ENCODE measurements at regions not wholly inside any gene's neighbourhood (a gene's known extent, or its start where the extent isn't known, plus 50 kb on each side); places are given as distances from the start of the nearest gene placed in this dataset.

- no peak for DNase-seq (ENCODE audit: low read depth)
Measured at GRCh38 chr4:12852338-12853307, 631.5 kb downstream of the RAB28 start.

- DNase-seq (ENCODE audit: low read depth) = no peak
Measured at GRCh38 chr4:12846368-12846767, 637.8 kb downstream of the RAB28 start.

GRCh38 chr4:12844141-12844540 is 640.0 kb downstream of the RAB28 start:
- no peak for DNase-seq (ENCODE audit: low read depth)

- DNase-seq (ENCODE audit: low read depth) = no peak
Measured at GRCh38 chr4:12827966-12828365, 656.2 kb downstream of the RAB28 start.

GRCh38 chr4:12791536-12791935 is 692.6 kb downstream of the RAB28 start:
- DNase-seq (ENCODE audit: low read depth) = no peak

GRCh38 chr4:12787261-12787660 is 696.9 kb downstream of the RAB28 start:
- no peak for DNase-seq (ENCODE audit: low read depth)

- no peak for DNase-seq (ENCODE audit: low read depth)
Measured at GRCh38 chr4:12778706-12779105, 705.4 kb downstream of the RAB28 start.

GRCh38 chr4:12778191-12778590 is 705.9 kb downstream of the RAB28 start:
- no peak for DNase-seq (ENCODE audit: low read depth)

GRCh38 chr4:12770351-12770750 is 713.8 kb downstream of the RAB28 start:
- DNase-seq (ENCODE audit: low read depth) = no peak

GRCh38 chr4:12761694-12762093 is 722.4 kb downstream of the RAB28 start:
- DNase-seq (ENCODE audit: low read depth) = no peak

GRCh38 chr4:12747154-12747553 is 737.0 kb downstream of the RAB28 start:
- no peak for DNase-seq (ENCODE audit: low read depth)

- DNase-seq (ENCODE audit: low read depth) = no peak
Measured at GRCh38 chr4:12746221-12746620, 737.9 kb downstream of the RAB28 start.

GRCh38 chr4:12734586-12734985 is 749.6 kb downstream of the RAB28 start:
- no peak for DNase-seq (ENCODE audit: low read depth)

- DNase-seq (ENCODE audit: low read depth) = no peak
Measured at GRCh38 chr4:12729384-12729783, 754.8 kb downstream of the RAB28 start.

- no peak for DNase-seq (ENCODE audit: low read depth)
Measured at GRCh38 chr4:12724510-12724909, 759.6 kb downstream of the RAB28 start.

GRCh38 chr4:12723849-12724447 is 760.2 kb downstream of the RAB28 start:
- DNase-seq (ENCODE audit: low read depth) = no peak

- DNase-seq (ENCODE audit: low read depth) = no peak
Measured at GRCh38 chr4:12716896-12717295, 767.2 kb downstream of the RAB28 start.

- DNase-seq (ENCODE audit: low read depth) = no peak
Measured at GRCh38 chr4:12712648-12713339, 771.3 kb downstream of the RAB28 start.

- DNase-seq (ENCODE audit: low read depth) = no peak
Measured at GRCh38 chr4:12707381-12708175, 776.6 kb downstream of the RAB28 start.

GRCh38 chr4:12703036-12703435 is 781.1 kb downstream of the RAB28 start:
- no peak for DNase-seq (ENCODE audit: low read depth)

GRCh38 chr4:12701384-12701783 is 782.8 kb downstream of the RAB28 start:
- no peak for DNase-seq (ENCODE audit: low read depth)

- DNase-seq (ENCODE audit: low read depth) = no peak
Measured at GRCh38 chr4:12697970-12698369, 786.2 kb downstream of the RAB28 start.

All from activated T-cell treated with anti-CD3 and anti-CD28 coated beads for 1 hour (primary cell).